Panc1 (cell line): ENCODE measurements at regions not wholly inside any gene's neighbourhood (a gene's known extent, or its start where the extent isn't known, plus 50 kb on each side); places are given as distances from the start of the nearest gene placed in this dataset.
"Not testable (repeated sequence)": the region's sequence is repeated elsewhere in the genome, so short reads cannot be mapped to it uniquely, and the experiment has no call there.

Experiments
- TCF7L2 ChIP-seq: IDR thresholded peaks from 2 replicates; pipeline ENCODE4 v1.6.1; 2011; ENCODE audit warnings: mild to moderate bottlenecking, low read depth, low read length, inconsistent platforms
- TF ChIP-seq, protein P1 (sequence below): fragments of 450-650 bp; IDR thresholded peaks from 2 replicates; pipeline ENCODE4 v1.5.1; 2017; ENCODE audit warnings: mild to moderate bottlenecking

DNA sequence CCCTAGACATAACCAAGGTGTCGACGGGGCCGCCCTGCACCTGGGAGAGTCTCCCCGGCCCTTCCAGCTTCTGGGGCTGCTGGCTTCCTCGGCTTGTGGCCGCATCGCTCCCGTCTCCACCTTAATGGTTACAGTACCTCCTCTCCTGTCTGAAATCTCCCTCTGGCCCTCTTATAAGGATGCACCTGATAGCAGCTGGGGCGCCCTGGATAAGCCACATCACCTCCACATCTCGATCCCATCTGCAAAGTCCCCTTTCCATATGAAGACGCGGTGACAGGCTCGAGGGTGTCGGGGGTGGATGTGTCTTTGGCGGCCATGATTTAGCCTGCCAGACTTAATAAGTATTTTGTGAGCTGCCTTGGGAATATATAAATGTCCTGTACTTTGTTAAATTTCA is 169.0 kb downstream of the NPIPB11 start:
- not testable (repeated sequence) for TF ChIP-seq TCF7L2
- TF ChIP-seq, protein P1, sequence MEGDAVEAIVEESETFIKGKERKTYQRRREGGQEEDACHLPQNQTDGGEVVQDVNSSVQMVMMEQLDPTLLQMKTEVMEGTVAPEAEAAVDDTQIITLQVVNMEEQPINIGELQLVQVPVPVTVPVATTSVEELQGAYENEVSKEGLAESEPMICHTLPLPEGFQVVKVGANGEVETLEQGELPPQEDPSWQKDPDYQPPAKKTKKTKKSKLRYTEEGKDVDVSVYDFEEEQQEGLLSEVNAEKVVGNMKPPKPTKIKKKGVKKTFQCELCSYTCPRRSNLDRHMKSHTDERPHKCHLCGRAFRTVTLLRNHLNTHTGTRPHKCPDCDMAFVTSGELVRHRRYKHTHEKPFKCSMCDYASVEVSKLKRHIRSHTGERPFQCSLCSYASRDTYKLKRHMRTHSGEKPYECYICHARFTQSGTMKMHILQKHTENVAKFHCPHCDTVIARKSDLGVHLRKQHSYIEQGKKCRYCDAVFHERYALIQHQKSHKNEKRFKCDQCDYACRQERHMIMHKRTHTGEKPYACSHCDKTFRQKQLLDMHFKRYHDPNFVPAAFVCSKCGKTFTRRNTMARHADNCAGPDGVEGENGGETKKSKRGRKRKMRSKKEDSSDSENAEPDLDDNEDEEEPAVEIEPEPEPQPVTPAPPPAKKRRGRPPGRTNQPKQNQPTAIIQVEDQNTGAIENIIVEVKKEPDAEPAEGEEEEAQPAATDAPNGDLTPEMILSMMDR = not testable (repeated sequence)
